ENCODE measurements at regions not wholly inside any gene's neighbourhood (a gene's known extent, or its start where the extent isn't known, plus 50 kb on each side); places are given as distances from the start of the nearest gene placed in this dataset.

- no peak for TF ChIP-seq CTCF (IDR thresholded peaks at IDR 0.05; ENCODE audit: control insufficient read depth, insufficient read depth, low read depth, low read length, missing control alignments)
- no peak overlapping the region for H3K4me3 ChIP-seq (ENCODE audit: control insufficient read depth, low read depth, low read length)
- DNase-seq (ENCODE audit: low read depth), result no peak
These were observed 609.2 kb downstream of the SPOCK3 start for GRCh38 chr4:166625018-166625637.

GRCh38 chr4:166628454-166628853, 605.8 kb downstream of the SPOCK3 start:
- no peak for TF ChIP-seq CTCF (IDR thresholded peaks at IDR 0.05; ENCODE audit: control insufficient read depth, insufficient read depth, low read depth, low read length, missing control alignments)
- no peak for DNase-seq (ENCODE audit: low read depth)
- H3K4me3 ChIP-seq (ENCODE audit: control insufficient read depth, low read depth, low read length), result no peak overlapping the region

DNA sequence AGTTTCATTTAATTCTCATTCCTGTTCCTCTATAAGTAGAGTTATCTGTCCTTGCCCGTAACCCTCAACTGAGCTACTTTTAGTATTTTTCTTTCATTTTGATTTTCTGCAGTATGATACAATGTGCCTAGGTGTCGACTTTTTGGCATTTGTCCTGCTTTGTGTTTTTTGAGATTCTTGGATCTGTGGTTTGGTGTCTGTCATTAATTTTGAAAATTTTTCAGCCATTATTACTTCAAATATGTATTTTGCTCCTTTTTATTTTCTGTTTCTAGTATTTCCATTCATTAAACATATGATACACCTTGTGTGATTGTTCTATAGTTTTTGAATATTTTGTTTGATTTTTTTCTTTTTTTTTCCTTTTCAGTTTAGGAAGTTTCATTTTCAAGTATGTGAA, 598.9 kb downstream of the SPOCK3 start:
- no peak for TF ChIP-seq CTCF (IDR thresholded peaks at IDR 0.05; ENCODE audit: control insufficient read depth, insufficient read depth, low read depth, low read length, missing control alignments)
- no peak overlapping the region for H3K4me3 ChIP-seq (ENCODE audit: control insufficient read depth, low read depth, low read length)
- DNase-seq (ENCODE audit: low read depth), result no peak

DNA sequence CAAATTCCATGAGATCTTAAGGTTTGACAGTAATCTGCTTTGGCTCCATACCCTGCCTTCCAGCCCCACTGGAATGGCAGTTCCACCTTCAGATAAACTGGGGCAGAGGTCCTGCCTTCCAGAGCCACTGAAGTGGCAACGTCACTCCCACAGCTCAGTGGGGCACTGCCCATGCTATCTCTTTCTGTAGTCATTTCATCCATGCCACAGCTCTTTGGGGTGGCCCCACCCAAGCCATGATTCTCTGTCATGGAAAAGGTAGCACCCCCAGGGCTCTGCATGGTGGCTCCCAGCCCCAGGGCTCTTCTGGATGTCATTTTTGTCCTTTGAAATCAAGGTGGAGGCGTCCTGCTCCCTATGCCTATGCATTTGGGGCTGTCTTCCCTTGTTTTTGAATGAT, 596.5 kb downstream of the SPOCK3 start:
- no peak overlapping the region for H3K4me3 ChIP-seq (ENCODE audit: control insufficient read depth, low read depth, low read length)
- no peak for DNase-seq (ENCODE audit: low read depth)
- no peak for TF ChIP-seq CTCF (IDR thresholded peaks at IDR 0.05; ENCODE audit: control insufficient read depth, insufficient read depth, low read depth, low read length, missing control alignments)

- TF ChIP-seq CTCF (IDR thresholded peaks at IDR 0.05; ENCODE audit: control insufficient read depth, insufficient read depth, low read depth, low read length, missing control alignments), result no peak
- DNase-seq (ENCODE audit: low read depth), result no peak
- H3K4me3 ChIP-seq (ENCODE audit: control insufficient read depth, low read depth, low read length), result no peak overlapping the region
These were observed 579.1 kb downstream of the SPOCK3 start for GRCh38 chr4:166655231-166655630.

DNA sequence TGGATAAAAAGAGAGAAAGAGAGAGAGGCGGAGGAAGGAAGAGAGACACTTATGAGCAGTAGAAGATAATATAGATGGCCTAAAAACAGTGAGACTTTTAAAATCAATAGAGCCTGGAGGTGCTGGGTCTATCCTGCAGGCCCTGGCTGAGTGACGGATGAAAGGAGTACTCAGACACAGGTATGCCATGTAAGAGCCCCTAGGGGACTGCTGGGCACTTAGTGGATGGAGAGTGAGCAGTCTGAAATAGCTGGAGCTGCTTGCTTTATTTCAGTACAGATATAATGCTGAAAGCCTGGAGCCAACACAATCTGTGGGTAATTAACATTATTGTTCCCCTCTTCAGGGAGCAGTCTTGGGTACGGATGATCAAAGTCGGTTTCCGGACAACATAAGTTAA, 578.6 kb downstream of the SPOCK3 start:
- no peak for DNase-seq (ENCODE audit: low read depth)
- H3K4me3 ChIP-seq (ENCODE audit: control insufficient read depth, low read depth, low read length), result no peak overlapping the region
- TF ChIP-seq CTCF (IDR thresholded peaks at IDR 0.05; ENCODE audit: control insufficient read depth, insufficient read depth, low read depth, low read length, missing control alignments), result no peak

DNA sequence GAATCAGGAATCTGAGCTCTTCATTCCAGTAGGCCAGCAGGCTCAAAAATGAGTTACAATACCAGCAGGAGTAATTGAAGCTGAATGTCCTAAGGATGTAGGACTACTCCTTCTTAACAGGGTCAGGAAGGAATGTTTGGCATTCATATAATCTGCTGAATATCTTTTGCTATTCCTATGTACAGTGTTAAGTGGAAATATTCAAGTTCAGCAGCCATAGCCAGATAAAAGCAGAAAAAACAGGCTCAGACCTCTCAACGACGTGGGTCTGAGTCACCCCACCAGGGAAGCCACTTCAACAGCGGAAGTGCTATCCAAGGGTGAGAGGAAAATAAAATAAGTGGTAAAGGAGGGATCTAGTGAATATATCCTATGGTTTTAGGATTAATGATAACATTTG, 577.0 kb downstream of the SPOCK3 start:
- TF ChIP-seq CTCF (IDR thresholded peaks at IDR 0.05; ENCODE audit: control insufficient read depth, insufficient read depth, low read depth, low read length, missing control alignments), result no peak
- DNase-seq (ENCODE audit: low read depth), result no peak
- no peak overlapping the region for H3K4me3 ChIP-seq (ENCODE audit: control insufficient read depth, low read depth, low read length)
